ENCODE measurements at regions not wholly inside any gene's neighbourhood (a gene's known extent, or its start where the extent isn't known, plus 50 kb on each side); places are given as distances from the start of the nearest gene placed in this dataset.

DNA sequence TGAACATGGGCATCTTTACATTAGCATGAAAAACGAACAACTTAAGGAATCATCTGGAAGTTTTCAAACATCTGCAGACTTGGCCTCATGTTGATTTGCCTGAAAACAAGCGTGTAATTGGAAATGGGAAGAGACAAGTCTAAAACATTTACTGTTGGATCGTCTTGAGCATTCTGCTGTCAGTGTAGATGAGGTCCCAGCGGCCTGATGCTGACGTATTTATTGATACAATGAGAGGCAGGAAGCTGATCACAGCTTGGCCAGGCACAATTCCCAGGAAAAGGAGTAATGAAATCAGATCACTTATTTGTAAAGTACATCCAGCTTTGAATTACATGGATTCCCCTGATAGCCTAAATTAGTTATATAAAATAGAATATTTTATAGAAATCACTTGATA, 210.6 kb downstream of the CLCN4 start:
- Histone ChIP-seq H3K79me2 (ENCODE audit: insufficient read depth, low read length) (no peaks in the 10 kb centered on the region), H3K4me3 (ENCODE audit: insufficient read depth, low read length) (no peak overlapping the region), H3K9me3 (ENCODE audit: low read depth, low read length) (no peaks in the 10 kb centered on the region), H4K20me1 (ENCODE audit: insufficient read depth, low read length) (no peaks in the 10 kb centered on the region), H3K27me3 (ENCODE audit: insufficient read depth, low read length) (no peaks in the 10 kb centered on the region), H3K4me2 (ENCODE audit: insufficient read depth, low read length) (no peak overlapping the region), H3K4me1 (ENCODE audit: insufficient read depth, low read length) (no peaks in the 10 kb centered on the region), H3K36me3 (ENCODE audit: insufficient read depth, low read length) (no peaks in the 10 kb centered on the region), H3K27ac (ENCODE audit: low read depth, low read length) (no peak overlapping the region), H2AFZ (ENCODE audit: low read length) (no peak overlapping the region)
- DNase-seq (ENCODE audit: insufficient read length, low spot score, missing footprints), result no peak
- no peak for TF ChIP-seq CTCF (IDR thresholded peaks at IDR 0.05; ENCODE audit: extremely low read depth, low read depth, low read length)

GRCh38 chrX:10370976-10371375, 214.2 kb downstream of the CLCN4 start:
- Histone ChIP-seq H2AFZ (ENCODE audit: low read length) (no peak overlapping the region), H3K4me3 (ENCODE audit: insufficient read depth, low read length) (no peak overlapping the region), H3K4me1 (ENCODE audit: insufficient read depth, low read length) (no peaks in the 10 kb centered on the region), H3K27ac (ENCODE audit: low read depth, low read length) (no peak overlapping the region), H4K20me1 (ENCODE audit: insufficient read depth, low read length) (no peaks in the 10 kb centered on the region), H3K36me3 (ENCODE audit: insufficient read depth, low read length) (no peaks in the 10 kb centered on the region), H3K27me3 (ENCODE audit: insufficient read depth, low read length) (no peaks in the 10 kb centered on the region), H3K4me2 (ENCODE audit: insufficient read depth, low read length) (no peak overlapping the region), H3K79me2 (ENCODE audit: insufficient read depth, low read length) (no peaks in the 10 kb centered on the region), H3K9me3 (ENCODE audit: low read depth, low read length) (no peaks in the 10 kb centered on the region)
- no peak for TF ChIP-seq CTCF (IDR thresholded peaks at IDR 0.05; ENCODE audit: extremely low read depth, low read depth, low read length)
- DNase-seq (ENCODE audit: insufficient read length, low spot score, missing footprints), result no peak

GRCh38 chrX:10377427-10377826, 220.7 kb downstream of the CLCN4 start:
- H3K27ac ChIP-seq (ENCODE audit: low read depth, low read length), result no peak overlapping the region
- TF ChIP-seq CTCF (IDR thresholded peaks at IDR 0.05; ENCODE audit: extremely low read depth, low read depth, low read length), result no peak

GRCh38 chrX:10379878-10380277, 223.1 kb downstream of the CLCN4 start:
- peaks cover 8% of the 10 kb centered on the region for H3K9me3 ChIP-seq (ENCODE audit: low read depth, low read length)
- no peak for DNase-seq (ENCODE audit: insufficient read length, low spot score, missing footprints)
- no peaks in the 10 kb centered on the region for H4K20me1 ChIP-seq (ENCODE audit: insufficient read depth, low read length)
- no peaks in the 10 kb centered on the region for H3K36me3 ChIP-seq (ENCODE audit: insufficient read depth, low read length)
- H3K4me2 ChIP-seq (ENCODE audit: insufficient read depth, low read length), result no peak overlapping the region
- H3K79me2 ChIP-seq (ENCODE audit: insufficient read depth, low read length), result no peaks in the 10 kb centered on the region
- no peak overlapping the region for H3K4me3 ChIP-seq (ENCODE audit: insufficient read depth, low read length)
- H3K27ac ChIP-seq (ENCODE audit: low read depth, low read length), result no peak overlapping the region
- no peak overlapping the region for H2AFZ ChIP-seq (ENCODE audit: low read length)
- H3K27me3 ChIP-seq (ENCODE audit: insufficient read depth, low read length), result no peaks in the 10 kb centered on the region
- no peaks in the 10 kb centered on the region for H3K4me1 ChIP-seq (ENCODE audit: insufficient read depth, low read length)
- TF ChIP-seq CTCF (IDR thresholded peaks at IDR 0.05; ENCODE audit: extremely low read depth, low read depth, low read length), result no peak

More at GRCh38 chrX:10377427-10377826, 220.7 kb downstream of the CLCN4 start:
- Histone ChIP-seq H3K79me2 (ENCODE audit: insufficient read depth, low read length) (no peaks in the 10 kb centered on the region), H3K27me3 (ENCODE audit: insufficient read depth, low read length) (no peaks in the 10 kb centered on the region), H3K4me1 (ENCODE audit: insufficient read depth, low read length) (no peaks in the 10 kb centered on the region), H3K9me3 (ENCODE audit: low read depth, low read length) (peaks cover 8% of the 10 kb centered on the region), H2AFZ (ENCODE audit: low read length) (no peak overlapping the region), H3K4me2 (ENCODE audit: insufficient read depth, low read length) (no peak overlapping the region), H3K36me3 (ENCODE audit: insufficient read depth, low read length) (no peaks in the 10 kb centered on the region), H3K4me3 (ENCODE audit: insufficient read depth, low read length) (no peak overlapping the region), H4K20me1 (ENCODE audit: insufficient read depth, low read length) (no peaks in the 10 kb centered on the region)
- no peak for DNase-seq (ENCODE audit: insufficient read length, low spot score, missing footprints)
